ENCODE measurements at regions not wholly inside any gene's neighbourhood (a gene's known extent, or its start where the extent isn't known, plus 50 kb on each side); places are given as distances from the start of the nearest gene placed in this dataset.

GRCh38 chr11:27287205-27287604, 75.8 kb downstream of the CCDC34 start:
- TF ChIP-seq, protein P1, sequence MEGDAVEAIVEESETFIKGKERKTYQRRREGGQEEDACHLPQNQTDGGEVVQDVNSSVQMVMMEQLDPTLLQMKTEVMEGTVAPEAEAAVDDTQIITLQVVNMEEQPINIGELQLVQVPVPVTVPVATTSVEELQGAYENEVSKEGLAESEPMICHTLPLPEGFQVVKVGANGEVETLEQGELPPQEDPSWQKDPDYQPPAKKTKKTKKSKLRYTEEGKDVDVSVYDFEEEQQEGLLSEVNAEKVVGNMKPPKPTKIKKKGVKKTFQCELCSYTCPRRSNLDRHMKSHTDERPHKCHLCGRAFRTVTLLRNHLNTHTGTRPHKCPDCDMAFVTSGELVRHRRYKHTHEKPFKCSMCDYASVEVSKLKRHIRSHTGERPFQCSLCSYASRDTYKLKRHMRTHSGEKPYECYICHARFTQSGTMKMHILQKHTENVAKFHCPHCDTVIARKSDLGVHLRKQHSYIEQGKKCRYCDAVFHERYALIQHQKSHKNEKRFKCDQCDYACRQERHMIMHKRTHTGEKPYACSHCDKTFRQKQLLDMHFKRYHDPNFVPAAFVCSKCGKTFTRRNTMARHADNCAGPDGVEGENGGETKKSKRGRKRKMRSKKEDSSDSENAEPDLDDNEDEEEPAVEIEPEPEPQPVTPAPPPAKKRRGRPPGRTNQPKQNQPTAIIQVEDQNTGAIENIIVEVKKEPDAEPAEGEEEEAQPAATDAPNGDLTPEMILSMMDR (conservative IDR thresholded peaks at IDR 0.05), result no peak
- H3K27ac ChIP-seq, result no peak overlapping the region

DNA sequence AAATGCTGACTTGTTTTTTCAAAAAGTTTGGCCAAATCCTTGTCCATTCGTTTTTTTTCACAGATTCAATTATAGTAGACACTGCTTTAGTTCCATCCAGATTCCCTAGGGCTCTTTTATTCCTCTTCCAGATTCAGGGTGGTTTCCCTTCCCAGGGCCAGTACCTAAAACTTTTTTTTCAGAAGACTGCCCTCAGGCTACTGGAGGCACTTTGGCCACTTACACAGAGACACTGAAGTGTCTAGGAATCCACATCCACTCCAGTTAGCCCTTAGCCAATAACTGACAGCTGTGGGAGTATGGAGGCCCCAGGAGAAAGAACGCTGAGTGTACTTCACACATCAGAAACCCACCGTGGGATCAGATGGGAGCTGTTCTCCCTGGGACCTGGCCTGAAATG, 77.3 kb downstream of the CCDC34 start:
- TF ChIP-seq, protein P1 (conservative IDR thresholded peaks at IDR 0.05), result no peak
- H3K27ac ChIP-seq, result no peak overlapping the region

GRCh38 chr11:27282806-27283205, 80.2 kb downstream of the CCDC34 start:
- no peak overlapping the region for H3K27ac ChIP-seq
- TF ChIP-seq, protein P1 (conservative IDR thresholded peaks at IDR 0.05), result no peak

DNA sequence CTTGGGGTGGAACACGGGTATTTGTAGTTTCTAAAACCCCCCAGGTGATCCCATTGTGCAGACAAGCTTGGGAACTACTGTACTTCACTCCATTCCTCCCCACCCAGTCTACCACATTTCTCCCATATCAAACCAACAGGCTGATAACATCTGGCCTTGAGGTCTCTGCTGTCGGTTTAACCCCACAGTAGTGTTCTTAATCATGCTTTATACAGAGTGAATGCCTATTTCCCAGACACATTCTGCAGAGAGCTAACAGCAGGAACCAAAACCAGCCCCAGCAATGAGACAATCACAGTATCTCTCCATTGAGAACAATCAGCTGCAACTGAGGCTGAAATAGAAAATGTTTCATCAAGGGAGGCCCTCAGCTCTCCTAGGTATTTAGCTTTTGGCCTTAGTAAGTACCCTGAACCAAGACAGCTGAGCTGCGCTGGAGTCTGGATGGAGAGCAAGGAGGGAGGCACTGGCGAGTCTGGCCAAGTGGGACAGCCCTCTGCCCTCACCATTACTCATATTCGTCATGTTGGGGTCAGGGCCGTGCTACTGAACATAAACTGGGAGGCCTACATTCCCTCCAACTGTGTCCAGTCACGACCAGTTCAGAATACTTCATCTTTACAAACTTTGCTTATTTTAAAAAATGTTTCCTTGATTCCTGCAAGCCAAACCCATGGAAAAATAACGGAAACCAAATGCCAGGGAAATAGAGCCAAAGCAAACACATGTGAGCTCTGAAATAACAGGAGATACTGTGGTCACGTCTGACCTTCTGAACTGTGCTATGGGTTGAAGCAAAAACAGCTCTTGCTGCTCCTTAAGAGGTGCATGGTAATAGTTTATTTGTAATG, 81.0 kb downstream of the CCDC34 start:
- TF ChIP-seq, protein P1 (conservative IDR thresholded peaks at IDR 0.05), result no peak
- no peak overlapping the region for H3K27ac ChIP-seq

DNA sequence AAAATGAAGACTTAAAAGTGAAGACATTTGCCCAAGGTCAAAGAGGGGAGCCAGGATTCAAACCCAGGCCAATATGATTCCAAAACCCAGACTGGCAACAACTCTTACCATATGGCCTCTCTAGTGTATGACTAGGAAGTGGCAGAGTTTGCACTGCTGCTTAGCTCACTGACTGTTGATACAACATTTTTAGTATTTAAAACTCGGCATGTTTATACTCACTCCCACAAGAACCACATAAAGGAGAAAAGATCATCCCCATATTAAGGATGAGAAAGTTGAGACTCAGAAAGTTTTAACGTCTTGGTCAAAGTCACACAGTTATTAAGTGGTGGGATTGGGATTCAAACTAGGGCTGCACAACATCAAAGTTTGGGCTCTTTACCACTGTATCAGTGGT, 81.7 kb downstream of the CCDC34 start:
- TF ChIP-seq, protein P1 (conservative IDR thresholded peaks at IDR 0.05), result no peak
- no peak overlapping the region for H3K27ac ChIP-seq

DNA sequence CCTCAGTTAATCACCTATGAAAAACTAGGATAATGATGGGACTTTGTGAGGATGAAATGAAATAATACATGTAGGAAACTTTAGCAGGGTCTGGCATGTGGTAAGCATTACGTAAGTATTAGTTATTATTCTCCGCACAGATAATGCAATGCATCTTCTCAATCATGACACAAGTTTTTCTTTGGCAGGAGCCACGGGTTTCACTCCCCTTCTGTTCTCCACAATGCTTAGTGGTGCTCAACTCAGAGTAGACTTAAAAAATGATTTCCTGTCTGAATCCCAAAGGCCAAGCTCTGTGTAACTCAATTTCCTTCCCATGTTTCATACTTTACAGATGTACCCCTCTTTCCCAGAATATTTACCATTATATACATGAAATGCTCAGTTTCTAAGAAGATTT, 82.9 kb downstream of the CCDC34 start:
- H3K27ac ChIP-seq, result no peak overlapping the region
- TF ChIP-seq, protein P1 (conservative IDR thresholded peaks at IDR 0.05), result no peak

DNA sequence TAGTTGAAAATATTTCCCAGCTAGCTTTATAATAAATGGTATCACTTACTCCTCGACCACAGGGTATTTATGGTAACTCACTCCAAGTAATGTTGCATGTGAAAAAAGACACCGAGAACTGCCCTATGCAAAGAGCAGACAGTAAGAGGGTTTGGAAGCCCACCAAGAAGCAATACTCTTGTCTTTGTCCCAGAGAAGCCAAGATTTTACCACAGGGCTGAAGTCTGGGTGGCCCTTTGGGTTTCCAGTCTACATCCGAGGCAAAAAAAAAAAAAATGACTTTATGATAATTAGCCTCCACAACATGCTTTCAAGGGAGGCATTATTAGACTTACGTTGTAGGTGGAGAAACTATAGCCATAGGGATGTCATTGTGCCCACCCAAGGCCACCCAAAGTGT, 83.6 kb downstream of the CCDC34 start:
- no peak overlapping the region for H3K27ac ChIP-seq
- TF ChIP-seq, protein P1 (conservative IDR thresholded peaks at IDR 0.05), result no peak

Measured in VCaP (cell line).